GM23248 (cell line): ENCODE measurements at regions not wholly inside any gene's neighbourhood (a gene's known extent, or its start where the extent isn't known, plus 50 kb on each side); places are given as distances from the start of the nearest gene placed in this dataset.

ENCODE experiments used
- EZH2 ChIP-seq: fragments of 200-600 bp; sonication (generic); IDR thresholded peaks from 2 replicates; pipeline ENCODE4 v1.6.1; 2018; ENCODE audit warnings: antibody characterized with exemption, mild to moderate bottlenecking; ENCODE audit not compliant: insufficient read depth, poor library complexity, severe bottlenecking
- EZH2phosphoT487 ChIP-seq: fragments of 200-600 bp; sonication (generic); IDR thresholded peaks from 2 replicates; pipeline ENCODE4 v1.6.1; 2018; ENCODE audit warnings: antibody characterized with exemption, moderate library complexity, mild to moderate bottlenecking, low read depth; ENCODE audit not compliant: insufficient read depth

DNA sequence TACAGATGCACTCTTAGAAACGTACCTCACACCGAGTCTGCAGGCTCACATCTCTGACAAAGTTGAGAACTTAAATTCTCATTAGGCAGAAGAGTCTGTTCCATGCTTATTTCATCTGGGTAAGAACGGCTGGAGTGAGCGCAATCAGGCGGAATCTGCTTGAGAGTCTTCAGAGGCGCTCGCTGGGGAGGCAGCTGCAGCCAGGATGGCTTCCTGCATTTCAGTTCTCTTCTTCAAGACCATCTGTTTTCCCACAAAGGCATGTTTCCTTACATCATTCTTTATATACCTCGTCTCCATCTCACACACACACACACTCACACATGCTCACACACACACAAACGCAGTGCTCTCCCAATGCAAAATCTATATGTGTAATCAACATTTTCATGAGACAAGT, 497.1 kb downstream of the AJAP1 start:
- TF ChIP-seq EZH2 (no peak), EZH2phosphoT487 (no peak)
